PC-9 (cell line): ENCODE measurements at regions not wholly inside any gene's neighbourhood (a gene's known extent, or its start where the extent isn't known, plus 50 kb on each side); places are given as distances from the start of the nearest gene placed in this dataset.

Source experiments
- BruUV-seq: library from RNA; stranded (reverse); fragments of 400-500 nt; replicated peaks from 2 replicates; lab custom pipeline; 2021; lab: Mats Ljungman, UMichigan
- CTCF ChIA-PET: fragments of 300-600 bp; sonication (Branson Sonifier 250); formaldehyde crosslinking; loops from one replicate; lab custom pipeline; 2022; ENCODE audit warnings: antibody characterized with exemption; lab: Charles Lee
- POLR2A ChIA-PET: fragments of 300-600 bp; sonication (Branson Sonifier 250); formaldehyde crosslinking; loops from one replicate; lab custom pipeline; 2022; ENCODE audit warnings: antibody characterized with exemption; ENCODE audit not compliant: unreplicated experiment; lab: Charles Lee
- DNase-seq, 2 experiments: peaks; one replicate each; pipeline versions ENCODE4 v3.0.0 to v3.0.0-alpha.2; 2015 to 2022; ENCODE audit warnings: mixed read lengths in 1 of 2
- H2AFZ ChIP-seq: fragments of 200-600 bp; sonication (generic); 2 replicates; pipeline ENCODE4 v1.8.1; 2017; ENCODE audit warnings: antibody characterized with exemption
- H3F3A ChIP-seq: fragments of 200-600 bp; sonication (generic); 2 replicates; pipeline ENCODE4 v1.8.1; 2017; ENCODE audit warnings: antibody characterized with exemption, mild to moderate bottlenecking, low read depth; ENCODE audit not compliant: insufficient read depth
- H3K27ac ChIP-seq: fragments of 200-600 bp; sonication (generic); 2 replicates; pipeline ENCODE4 v1.6.1; 2016; ENCODE audit warnings: mixed run types
- H3K27me3 ChIP-seq: fragments of 200-600 bp; sonication (generic); 2 replicates; pipeline ENCODE4 v1.6.1; 2016; ENCODE audit warnings: low read depth, mixed run types; ENCODE audit not compliant: insufficient read depth
- H3K36me3 ChIP-seq: fragments of 200-600 bp; sonication (generic); 2 replicates; pipeline ENCODE4 v1.6.1; 2016; ENCODE audit warnings: low read depth, mixed run types
- H3K4me1 ChIP-seq: fragments of 200-600 bp; sonication (generic); replicated peaks from 2 replicates; pipeline ENCODE4 v1.6.1; 2016; ENCODE audit warnings: mixed run types; ENCODE audit not compliant: insufficient read depth
- H3K4me2 ChIP-seq: fragments of 200-600 bp; sonication (generic); 2 replicates; pipeline ENCODE4 v1.6.1; 2017; ENCODE audit warnings: mixed run types
- H3K4me3 ChIP-seq: fragments of 200-600 bp; sonication (generic); 2 replicates; pipeline ENCODE4 v1.6.1; 2016; ENCODE audit warnings: mixed run types
- H3K79me2 ChIP-seq: fragments of 200-600 bp; sonication (generic); 2 replicates; pipeline ENCODE4 v1.6.1; 2017; ENCODE audit warnings: low read depth, mixed run types
- H3K9me2 ChIP-seq: fragments of 200-600 bp; sonication (generic); 2 replicates; pipeline ENCODE4 v1.8.1; 2017; ENCODE audit warnings: mild to moderate bottlenecking; ENCODE audit not compliant: insufficient read depth
- H3K9me3 ChIP-seq: fragments of 200-600 bp; sonication (generic); 2 replicates; pipeline ENCODE4 v1.8.1; 2016; ENCODE audit warnings: low read depth; ENCODE audit not compliant: insufficient read depth
- H4K20me1 ChIP-seq: fragments of 200-600 bp; sonication (generic); 2 replicates; pipeline ENCODE4 v1.8.1; 2017; ENCODE audit not compliant: insufficient read depth
- EZH2 ChIP-seq: fragments of 200-600 bp; sonication (generic); IDR thresholded peaks from 2 replicates; pipeline ENCODE4 v1.8.0; 2017; ENCODE audit warnings: antibody characterized with exemption, low read depth
- intact Hi-C: fragments of 100-400 bp; cut with micrococcal nuclease; formaldehyde crosslinking; loops from one replicate; pipeline ENCODE4 v1.10.0; 2022; ENCODE audit not compliant: unreplicated experiment
- TF ChIP-seq, protein P1 (sequence below): fragments of 200-600 bp; sonication (generic); conservative IDR thresholded peaks from 2 replicates; pipeline ENCODE4 v1.6.1; 2017; ENCODE audit warnings: mixed run types, antibody characterized with exemption, mild to moderate bottlenecking, moderate library complexity

DNA sequence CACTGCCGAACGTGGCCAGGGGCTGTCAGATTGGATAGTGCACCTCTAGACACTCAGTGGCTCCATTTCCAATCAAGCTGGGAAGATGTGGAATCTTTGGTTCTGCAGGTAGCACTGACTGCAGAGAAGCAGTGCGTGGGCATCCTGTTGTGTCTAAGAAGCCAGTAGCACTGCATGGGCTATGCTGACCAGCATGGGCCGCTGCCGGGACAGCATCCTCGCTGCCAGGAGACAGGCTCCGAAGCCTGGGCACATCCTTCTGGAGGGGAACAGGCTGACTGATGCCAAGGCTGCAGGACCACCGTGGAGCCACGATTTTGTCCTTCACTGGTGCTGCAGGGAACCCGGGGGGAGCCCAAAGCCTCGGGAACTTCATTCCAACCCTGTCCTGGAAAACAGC is 649.4 kb downstream of the NPHP4 start:
- Histone ChIP-seq H3K4me1 (no peaks in the 10 kb centered on the region), H3K9me3 (no peaks in the 10 kb centered on the region), H3K36me3 (no peaks in the 10 kb centered on the region), H3K27ac (no peak overlapping the region), H3K4me2 (no peak overlapping the region), H3F3A (no peaks in the 10 kb centered on the region), H3K79me2 (no peaks in the 10 kb centered on the region), H2AFZ (no peak overlapping the region), H4K20me1 (no peaks in the 10 kb centered on the region), H3K4me3 (no peak overlapping the region), H3K27me3 (no peaks in the 10 kb centered on the region), H3K9me2 (no peaks in the 10 kb centered on the region)
- no peak for TF ChIP-seq EZH2
- TF ChIP-seq, protein P1, sequence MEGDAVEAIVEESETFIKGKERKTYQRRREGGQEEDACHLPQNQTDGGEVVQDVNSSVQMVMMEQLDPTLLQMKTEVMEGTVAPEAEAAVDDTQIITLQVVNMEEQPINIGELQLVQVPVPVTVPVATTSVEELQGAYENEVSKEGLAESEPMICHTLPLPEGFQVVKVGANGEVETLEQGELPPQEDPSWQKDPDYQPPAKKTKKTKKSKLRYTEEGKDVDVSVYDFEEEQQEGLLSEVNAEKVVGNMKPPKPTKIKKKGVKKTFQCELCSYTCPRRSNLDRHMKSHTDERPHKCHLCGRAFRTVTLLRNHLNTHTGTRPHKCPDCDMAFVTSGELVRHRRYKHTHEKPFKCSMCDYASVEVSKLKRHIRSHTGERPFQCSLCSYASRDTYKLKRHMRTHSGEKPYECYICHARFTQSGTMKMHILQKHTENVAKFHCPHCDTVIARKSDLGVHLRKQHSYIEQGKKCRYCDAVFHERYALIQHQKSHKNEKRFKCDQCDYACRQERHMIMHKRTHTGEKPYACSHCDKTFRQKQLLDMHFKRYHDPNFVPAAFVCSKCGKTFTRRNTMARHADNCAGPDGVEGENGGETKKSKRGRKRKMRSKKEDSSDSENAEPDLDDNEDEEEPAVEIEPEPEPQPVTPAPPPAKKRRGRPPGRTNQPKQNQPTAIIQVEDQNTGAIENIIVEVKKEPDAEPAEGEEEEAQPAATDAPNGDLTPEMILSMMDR = no peak
- ChIA-PET POLR2A (no interaction called here), CTCF (no interaction called here)
- BruUV-seq = no TSS peak
- DNase-seq = no peak
- intact Hi-C loops = no loop called here

DNA sequence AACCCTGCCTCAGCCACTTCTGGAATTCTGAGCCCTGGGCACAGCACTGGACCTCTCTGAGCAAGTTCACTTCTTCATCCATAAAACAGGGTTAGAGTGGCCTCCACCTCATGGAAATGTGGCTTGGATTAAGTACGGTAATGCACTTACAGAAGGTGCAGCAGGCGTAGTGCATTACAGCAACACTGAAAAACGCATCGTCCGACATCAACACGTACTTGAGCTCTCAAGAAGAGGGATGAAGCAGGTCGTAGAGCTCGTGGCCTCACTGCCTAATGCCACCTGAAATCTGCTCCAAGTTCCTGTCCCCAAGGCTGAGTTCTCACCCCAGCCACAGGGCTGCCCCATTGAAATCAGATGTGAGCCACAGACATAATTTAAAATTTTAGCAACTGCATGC is 650.1 kb downstream of the NPHP4 start:
- no peaks in the 10 kb centered on the region for H3K36me3 ChIP-seq
- TF ChIP-seq, protein P1 = no peak
- TF ChIP-seq EZH2 = no peak
- no peaks in the 10 kb centered on the region for H3K4me1 ChIP-seq
- H3K27me3 ChIP-seq = no peaks in the 10 kb centered on the region
- no peak for DNase-seq
- BruUV-seq = no TSS peak
- intact Hi-C loops = no loop called here
- H4K20me1 ChIP-seq = no peaks in the 10 kb centered on the region
- no peaks in the 10 kb centered on the region for H3K9me2 ChIP-seq
- no peaks in the 10 kb centered on the region for H3K79me2 ChIP-seq
- H3K27ac ChIP-seq = no peak overlapping the region
- no peaks in the 10 kb centered on the region for H3K9me3 ChIP-seq
- no peaks in the 10 kb centered on the region for H3F3A ChIP-seq
- ChIA-PET CTCF (no interaction called here), POLR2A (no interaction called here)
- H3K4me2 ChIP-seq = no peak overlapping the region
- H2AFZ ChIP-seq = no peak overlapping the region
- H3K4me3 ChIP-seq = no peak overlapping the region

DNA sequence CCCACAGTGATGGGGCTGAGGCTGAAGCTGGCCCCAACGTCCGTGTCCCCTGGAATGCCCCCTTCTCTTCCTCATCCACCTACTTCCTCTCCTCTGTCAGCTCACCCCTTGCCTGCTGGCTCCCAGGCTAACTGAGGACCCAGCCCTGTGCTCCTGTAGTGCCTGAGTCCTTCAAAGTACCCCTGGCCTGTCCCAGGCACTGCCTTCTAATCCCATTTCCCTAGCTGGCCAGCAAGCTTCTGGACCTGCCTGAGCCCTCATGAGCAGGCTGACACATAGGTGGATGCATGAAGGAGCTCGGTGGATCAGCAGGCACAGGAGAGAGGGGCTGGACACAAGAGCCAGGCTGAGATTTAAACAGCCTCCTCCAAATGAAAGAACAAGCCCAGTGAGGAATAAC is 650.8 kb downstream of the NPHP4 start:
- intact Hi-C loops = no loop called here
- H3K9me2 ChIP-seq = no peaks in the 10 kb centered on the region
- H3K4me2 ChIP-seq = no peak overlapping the region
- H3K27me3 ChIP-seq = no peaks in the 10 kb centered on the region
- H3K27ac ChIP-seq = no peak overlapping the region
- DNase-seq = no peak
- H3K79me2 ChIP-seq = no peaks in the 10 kb centered on the region
- CTCF ChIA-PET = no interaction called here
- no peaks in the 10 kb centered on the region for H3K4me1 ChIP-seq
- H3K4me3 ChIP-seq = no peak overlapping the region
- no peaks in the 10 kb centered on the region for H3F3A ChIP-seq
- H3K9me3 ChIP-seq = no peaks in the 10 kb centered on the region
- no peak for TF ChIP-seq EZH2
- TF ChIP-seq, protein P1 = no peak
- BruUV-seq = no TSS peak
- POLR2A ChIA-PET = no interaction called here
- no peak overlapping the region for H2AFZ ChIP-seq
- H4K20me1 ChIP-seq = no peaks in the 10 kb centered on the region
- H3K36me3 ChIP-seq = no peaks in the 10 kb centered on the region
